OCI-LY1 (cell line): ENCODE measurements at regions not wholly inside any gene's neighbourhood (a gene's known extent, or its start where the extent isn't known, plus 50 kb on each side); places are given as distances from the start of the nearest gene placed in this dataset.

Experiments
- H2AFZ ChIP-seq: fragments of 200-600 bp; sonication (generic), shearing (Covaris generic); 2 replicates; pipeline ENCODE4 v1.6.0; 2014; ENCODE audit warnings: antibody characterized with exemption, mild to moderate bottlenecking, low read length
- H3F3A ChIP-seq: fragments of 200-600 bp; sonication (generic), shearing (Covaris generic); 2 replicates; pipeline ENCODE4 v1.6.0; 2014; ENCODE audit warnings: mild to moderate bottlenecking, antibody characterized with exemption, low read length, moderate library complexity; ENCODE audit not compliant: insufficient read depth
- H3K27ac ChIP-seq: fragments of 200-600 bp; sonication (generic); 2 replicates; pipeline ENCODE4 v1.5.1; 2014; ENCODE audit warnings: low read length, mixed run types, mild to moderate bottlenecking, low read depth; ENCODE audit not compliant: poor library complexity, severe bottlenecking
- H3K27me3 ChIP-seq: fragments of 200-600 bp; sonication (generic); 2 replicates; pipeline ENCODE4 v1.6.0; 2014; ENCODE audit warnings: antibody characterized with exemption, mild to moderate bottlenecking, low read length, moderate library complexity; ENCODE audit not compliant: insufficient read depth
- H3K36me3 ChIP-seq: fragments of 200-600 bp; sonication (generic); 2 replicates; pipeline ENCODE4 v1.6.1; 2014; ENCODE audit warnings: mild to moderate bottlenecking, antibody characterized with exemption, low read length, moderate library complexity, mixed read lengths; ENCODE audit not compliant: insufficient read depth
- H3K4me1 ChIP-seq: fragments of 200-600 bp; sonication (generic); 2 replicates; pipeline ENCODE4 v1.5.1; 2014; ENCODE audit warnings: mild to moderate bottlenecking, low read length, moderate library complexity; ENCODE audit not compliant: insufficient read depth, severe bottlenecking
- H3K4me2 ChIP-seq: fragments of 200-600 bp; sonication (generic), shearing (Covaris generic); 2 replicates; pipeline ENCODE4 v1.6.1; 2014; ENCODE audit warnings: low read length
- H3K4me3 ChIP-seq: fragments of 200-600 bp; sonication (generic); 2 replicates; pipeline ENCODE4 v1.5.1; 2014; ENCODE audit warnings: low read length, low read depth, mild to moderate bottlenecking, mixed read lengths; ENCODE audit not compliant: poor library complexity, severe bottlenecking
- H3K79me2 ChIP-seq: fragments of 200-600 bp; shearing (Covaris generic); 2 replicates; pipeline ENCODE4 v1.6.1; 2016; ENCODE audit warnings: mixed run types, low read length, mixed read lengths; ENCODE audit not compliant: insufficient read depth
- H3K9ac ChIP-seq: fragments of 200-600 bp; sonication (generic), shearing (Covaris generic); 2 replicates; pipeline ENCODE4 v1.6.1; 2014; ENCODE audit warnings: mild to moderate bottlenecking, low read length, mixed read lengths
- H3K9me2 ChIP-seq: fragments of 200-600 bp; sonication (generic), shearing (Covaris generic); 2 replicates; pipeline ENCODE4 v1.6.1; 2014; ENCODE audit warnings: low read depth, mild to moderate bottlenecking, low read length, mixed read lengths
- H3K9me3 ChIP-seq: fragments of 200-600 bp; shearing (Covaris generic); 2 replicates; pipeline ENCODE4 v1.6.1; 2014; ENCODE audit warnings: low read length, mixed read lengths
- H4K20me1 ChIP-seq: fragments of 200-600 bp; sonication (generic), shearing (Covaris generic); 2 replicates; pipeline ENCODE4 v1.6.0; 2016; ENCODE audit warnings: mild to moderate bottlenecking, low read length; ENCODE audit not compliant: insufficient read depth
- EZH2 ChIP-seq: fragments of 200-600 bp; sonication (generic), shearing (Covaris generic); IDR thresholded peaks from 2 replicates; pipeline ENCODE4 v1.8.0; 2017; ENCODE audit warnings: borderline replicate concordance, mixed run types, mild to moderate bottlenecking, antibody characterized with exemption, low read length, moderate library complexity, mixed read lengths
- TF ChIP-seq, protein P1 (sequence below): fragments of 200-600 bp; sonication (generic), shearing (Covaris generic); IDR thresholded peaks from 2 replicates; pipeline ENCODE4 v1.5.1; 2017; ENCODE audit warnings: mild to moderate bottlenecking, antibody characterized with exemption, low read length, moderate library complexity, mixed read lengths

DNA sequence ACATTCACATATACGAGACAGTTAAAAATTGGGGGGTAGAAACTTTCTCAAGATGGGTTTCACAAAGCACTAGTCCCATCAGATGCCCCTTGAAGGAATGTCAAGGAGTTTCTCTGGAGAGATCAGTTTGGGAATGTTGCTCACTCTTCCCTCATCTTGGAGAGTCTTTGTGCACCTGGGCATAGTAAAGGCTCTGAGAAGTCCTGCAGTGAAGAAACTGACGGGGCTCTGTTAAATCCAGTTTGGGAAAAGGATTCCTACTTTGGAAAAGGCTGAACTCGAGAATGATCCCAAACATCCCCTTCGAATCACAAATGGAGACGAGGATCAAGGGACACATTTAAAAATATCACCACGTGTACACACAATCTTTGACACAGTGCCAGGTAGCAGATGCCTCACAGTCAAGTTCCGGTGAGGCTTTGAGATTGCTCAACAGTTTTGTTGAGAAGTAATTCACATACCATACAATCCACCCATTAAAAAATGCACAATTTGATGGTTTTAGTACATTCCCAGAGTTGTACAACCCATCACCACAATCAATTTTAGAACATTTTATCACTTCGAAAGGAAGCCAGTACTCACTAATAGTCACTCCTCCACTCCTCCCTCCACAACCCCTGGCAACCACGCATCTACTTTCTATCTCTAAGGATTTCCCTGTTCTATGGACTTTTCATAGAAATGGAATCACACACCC is 203.4 kb upstream of the FOXF1 start:
- H3K36me3 ChIP-seq = no peaks in the 10 kb centered on the region; the same call in 1 of the 2 replicates
- no peak overlapping the region for H2AFZ ChIP-seq
- no peak overlapping the region for H3K9ac ChIP-seq
- no peak overlapping the region for H3K27ac ChIP-seq
- H4K20me1 ChIP-seq = no peaks in the 10 kb centered on the region
- H3F3A ChIP-seq = no peaks in the 10 kb centered on the region
- H3K4me2 ChIP-seq = no peak overlapping the region
- TF ChIP-seq, protein P1, sequence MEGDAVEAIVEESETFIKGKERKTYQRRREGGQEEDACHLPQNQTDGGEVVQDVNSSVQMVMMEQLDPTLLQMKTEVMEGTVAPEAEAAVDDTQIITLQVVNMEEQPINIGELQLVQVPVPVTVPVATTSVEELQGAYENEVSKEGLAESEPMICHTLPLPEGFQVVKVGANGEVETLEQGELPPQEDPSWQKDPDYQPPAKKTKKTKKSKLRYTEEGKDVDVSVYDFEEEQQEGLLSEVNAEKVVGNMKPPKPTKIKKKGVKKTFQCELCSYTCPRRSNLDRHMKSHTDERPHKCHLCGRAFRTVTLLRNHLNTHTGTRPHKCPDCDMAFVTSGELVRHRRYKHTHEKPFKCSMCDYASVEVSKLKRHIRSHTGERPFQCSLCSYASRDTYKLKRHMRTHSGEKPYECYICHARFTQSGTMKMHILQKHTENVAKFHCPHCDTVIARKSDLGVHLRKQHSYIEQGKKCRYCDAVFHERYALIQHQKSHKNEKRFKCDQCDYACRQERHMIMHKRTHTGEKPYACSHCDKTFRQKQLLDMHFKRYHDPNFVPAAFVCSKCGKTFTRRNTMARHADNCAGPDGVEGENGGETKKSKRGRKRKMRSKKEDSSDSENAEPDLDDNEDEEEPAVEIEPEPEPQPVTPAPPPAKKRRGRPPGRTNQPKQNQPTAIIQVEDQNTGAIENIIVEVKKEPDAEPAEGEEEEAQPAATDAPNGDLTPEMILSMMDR = no peak
- TF ChIP-seq EZH2 = no peak
- no peak overlapping the region for H3K4me3 ChIP-seq
- no peaks in the 10 kb centered on the region for H3K4me1 ChIP-seq
- H3K27me3 ChIP-seq = peaks cover 6% of the 10 kb centered on the region; the same call in 1 of the 2 replicates
- H3K9me3 ChIP-seq = no peaks in the 10 kb centered on the region
- H3K79me2 ChIP-seq = no peaks in the 10 kb centered on the region
- H3K9me2 ChIP-seq = no peaks in the 10 kb centered on the region

DNA sequence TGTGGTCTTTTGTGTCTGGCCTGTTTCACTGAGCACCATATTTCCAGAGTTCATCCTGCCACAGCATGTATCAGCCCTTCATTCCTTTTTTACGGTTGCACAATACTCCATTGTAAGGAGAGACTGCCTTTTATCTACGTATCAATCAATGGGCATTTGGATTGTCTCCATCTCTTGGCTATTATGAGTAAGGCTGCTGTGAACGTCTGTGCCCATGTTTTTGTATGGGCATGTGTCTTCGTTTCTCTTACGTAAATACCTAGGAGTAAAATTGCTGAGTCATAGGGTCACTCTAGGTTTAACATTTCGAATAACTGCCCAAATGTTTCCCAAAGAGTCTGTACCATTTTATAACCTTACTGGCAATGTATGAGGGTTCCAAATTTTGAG is 202.8 kb upstream of the FOXF1 start:
- peaks cover 6% of the 10 kb centered on the region; the same call in 1 of the 2 replicates for H3K27me3 ChIP-seq
- no peak overlapping the region for H3K9ac ChIP-seq
- no peaks in the 10 kb centered on the region for H3K9me3 ChIP-seq
- H3K4me1 ChIP-seq = no peaks in the 10 kb centered on the region
- no peak overlapping the region for H3K4me3 ChIP-seq
- no peak overlapping the region for H3K4me2 ChIP-seq
- TF ChIP-seq EZH2 = no peak
- TF ChIP-seq, protein P1 = no peak
- no peak overlapping the region for H2AFZ ChIP-seq
- H4K20me1 ChIP-seq = no peaks in the 10 kb centered on the region
- H3K36me3 ChIP-seq = no peaks in the 10 kb centered on the region; the same call in 1 of the 2 replicates
- H3K27ac ChIP-seq = no peak overlapping the region
- H3F3A ChIP-seq = no peaks in the 10 kb centered on the region
- no peaks in the 10 kb centered on the region for H3K79me2 ChIP-seq
- H3K9me2 ChIP-seq = no peaks in the 10 kb centered on the region

DNA sequence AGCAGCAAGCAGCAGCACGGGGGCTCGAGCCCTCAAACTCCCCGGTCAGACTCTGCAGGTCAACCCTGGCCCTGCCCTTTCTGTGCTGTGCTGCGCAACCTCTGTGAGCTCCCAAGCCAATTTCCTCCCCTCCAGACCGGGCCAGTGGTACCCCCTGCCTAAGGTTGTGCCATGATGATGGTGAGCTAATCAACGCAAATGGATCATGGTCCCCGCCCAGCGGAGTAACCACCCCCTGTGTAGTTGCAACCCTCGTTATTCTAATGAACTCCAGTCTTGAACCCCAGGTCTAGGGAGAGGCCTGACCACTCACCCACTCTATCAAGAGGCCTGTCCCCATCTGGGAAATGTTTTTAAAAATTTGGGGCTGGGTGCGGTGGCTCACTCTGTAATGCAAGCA is 201.8 kb upstream of the FOXF1 start:
- H3K79me2 ChIP-seq = no peaks in the 10 kb centered on the region

More for the DNA sequence above, 201.8 kb upstream of the FOXF1 start:
- Histone ChIP-seq H3K27me3 (0 out of 2 replicates have a peak, but pooled peaks cover 6% of the 10 kb centered on the region), H3F3A (no peaks in the 10 kb centered on the region), H3K4me1 (no peaks in the 10 kb centered on the region), H4K20me1 (no peaks in the 10 kb centered on the region), H3K9me2 (no peaks in the 10 kb centered on the region), H2AFZ (no peak overlapping the region), H3K9ac (no peak overlapping the region), H3K36me3 (no peaks in the 10 kb centered on the region; the same call in 1 of the 2 replicates), H3K9me3 (no peaks in the 10 kb centered on the region), H3K27ac (no peak overlapping the region), H3K4me3 (no peak overlapping the region), H3K4me2 (no peak overlapping the region)
- TF ChIP-seq EZH2 = no peak
- TF ChIP-seq, protein P1 = no peak
